OCI-LY3 (cell line): ENCODE measurements at regions not wholly inside any gene's neighbourhood (a gene's known extent, or its start where the extent isn't known, plus 50 kb on each side); places are given as distances from the start of the nearest gene placed in this dataset.
"Not testable (repeated sequence)": the region's sequence is repeated elsewhere in the genome, so short reads cannot be mapped to it uniquely, and the experiment has no call there.

Experiments
- CTCF ChIP-seq: fragments of 200-600, 300-600 bp; sonication (generic); IDR thresholded peaks from 2 replicates; pipeline ENCODE4 v1.5.1; 2014; ENCODE audit warnings: antibody characterized with exemption, low read length, low read depth
- EZH2phosphoT487 ChIP-seq: fragments of 200-600 bp; shearing (Covaris generic); IDR thresholded peaks from 2 replicates; pipeline ENCODE4 v1.6.1; 2018; ENCODE audit warnings: antibody characterized with exemption, mixed run types, low read depth

- not testable (repeated sequence) for TF ChIP-seq CTCF, EZH2phosphoT487
Measured at GRCh38 chr1:234817313-234818039, 207.5 kb upstream of the IRF2BP2 start.
